AG04449 (cell line): ENCODE measurements at regions not wholly inside any gene's neighbourhood (a gene's known extent, or its start where the extent isn't known, plus 50 kb on each side); places are given as distances from the start of the nearest gene placed in this dataset.

Experiments used
- CTCF ChIA-PET: fragments of 350-600 bp; formaldehyde crosslinking; extraction: SDS; loops from one replicate; lab custom pipeline; 2021; ENCODE audit warnings: antibody characterized with exemption; lab: Yijun Ruan, JAX
- POLR2A ChIA-PET: fragments of 400-600, 350-600 bp; formaldehyde crosslinking; extraction: SDS; loops from one replicate; lab custom pipeline; 2020; ENCODE audit warnings: antibody characterized with exemption, inconsistent platforms; lab: Yijun Ruan, JAX
- DNase-seq: peaks from one replicate; pipeline ENCODE4 v3.0.0-alpha.2; 2010; ENCODE audit warnings: low read depth, low spot score
- H3K4me3 ChIP-seq: 2 replicates; pipeline ENCODE4 v1.5.1; 2011; ENCODE audit warnings: low read depth, mild to moderate bottlenecking, control low read depth, low read length
- TF ChIP-seq, protein P1 (sequence below): IDR thresholded peaks from one replicate; pipeline ENCODE4 v1.5.1; 2011; ENCODE audit warnings: mild to moderate bottlenecking, moderate library complexity, low read length, control low read depth, inconsistent platforms; ENCODE audit not compliant: insufficient read depth; ENCODE audit errors: missing control alignments

GRCh38 chr4:108556166-108556565 is 64.2 kb upstream of the RPL34 start:
- DNase-seq, result no peak
- CTCF ChIA-PET, result no interaction called here
- TF ChIP-seq, protein P1, sequence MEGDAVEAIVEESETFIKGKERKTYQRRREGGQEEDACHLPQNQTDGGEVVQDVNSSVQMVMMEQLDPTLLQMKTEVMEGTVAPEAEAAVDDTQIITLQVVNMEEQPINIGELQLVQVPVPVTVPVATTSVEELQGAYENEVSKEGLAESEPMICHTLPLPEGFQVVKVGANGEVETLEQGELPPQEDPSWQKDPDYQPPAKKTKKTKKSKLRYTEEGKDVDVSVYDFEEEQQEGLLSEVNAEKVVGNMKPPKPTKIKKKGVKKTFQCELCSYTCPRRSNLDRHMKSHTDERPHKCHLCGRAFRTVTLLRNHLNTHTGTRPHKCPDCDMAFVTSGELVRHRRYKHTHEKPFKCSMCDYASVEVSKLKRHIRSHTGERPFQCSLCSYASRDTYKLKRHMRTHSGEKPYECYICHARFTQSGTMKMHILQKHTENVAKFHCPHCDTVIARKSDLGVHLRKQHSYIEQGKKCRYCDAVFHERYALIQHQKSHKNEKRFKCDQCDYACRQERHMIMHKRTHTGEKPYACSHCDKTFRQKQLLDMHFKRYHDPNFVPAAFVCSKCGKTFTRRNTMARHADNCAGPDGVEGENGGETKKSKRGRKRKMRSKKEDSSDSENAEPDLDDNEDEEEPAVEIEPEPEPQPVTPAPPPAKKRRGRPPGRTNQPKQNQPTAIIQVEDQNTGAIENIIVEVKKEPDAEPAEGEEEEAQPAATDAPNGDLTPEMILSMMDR, result no peak
- no peak overlapping the region for H3K4me3 ChIP-seq
- POLR2A ChIA-PET, result no interaction called here

- no peak overlapping the region for H3K4me3 ChIP-seq
- TF ChIP-seq, protein P1, result no peak
- POLR2A ChIA-PET, result no interaction called here
- no peak for DNase-seq
- CTCF ChIA-PET, result interaction anchor here (0.8 kb wide), 1 partner anchor 18 kb away, joined by 3 read pairs; no protein-coding TSS in a partner anchor
Measured at GRCh38 chr4:108555701-108556100, 64.7 kb upstream of the RPL34 start.

DNA sequence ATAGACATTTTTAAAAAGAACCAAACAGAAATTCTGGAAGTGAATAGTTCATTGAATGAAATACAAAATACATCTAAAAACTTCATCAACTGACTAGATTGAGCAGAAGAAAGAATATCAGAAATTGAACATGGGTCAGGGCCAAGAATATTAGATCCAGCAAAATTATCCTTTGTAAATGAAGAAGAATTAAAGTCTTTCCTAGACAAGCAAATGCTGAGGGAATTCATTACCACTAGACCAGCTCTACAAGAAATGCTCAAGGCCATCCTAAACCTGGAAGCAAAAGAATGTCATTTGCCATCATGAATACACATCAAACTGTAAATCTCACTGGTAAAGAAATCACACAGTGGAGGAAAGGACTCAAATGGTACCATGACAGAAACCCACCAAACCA is 72.7 kb upstream of the RPL34 start:
- POLR2A ChIA-PET, result no interaction called here

GRCh38 chr4:108546728-108547127 is 73.6 kb upstream of the RPL34 start:
- H3K4me3 ChIP-seq, result no peak overlapping the region
- no peak for DNase-seq
- ChIA-PET POLR2A (no interaction called here), CTCF (no interaction called here)
- TF ChIP-seq, protein P1, result no peak

More for the DNA sequence above, 72.7 kb upstream of the RPL34 start:
- no peak overlapping the region for H3K4me3 ChIP-seq
- TF ChIP-seq, protein P1, result no peak
- CTCF ChIA-PET, result no interaction called here
- DNase-seq, result no peak

- POLR2A ChIA-PET, result interaction anchor here (0.7 kb wide), 1 partner anchor 20 kb away, joined by 5 read pairs; no protein-coding TSS in a partner anchor
Measured at GRCh38 chr4:108544481-108544880, 75.9 kb upstream of the RPL34 start.

GRCh38 chr4:108543359-108543968 is 76.9 kb upstream of the RPL34 start:
- TF ChIP-seq, protein P1, result no peak
- POLR2A ChIA-PET, result no interaction called here

More at GRCh38 chr4:108544481-108544880, 75.9 kb upstream of the RPL34 start:
- DNase-seq, result no peak
- CTCF ChIA-PET, result interaction anchor here (1.1 kb wide), 1 partner anchor 26 kb away, joined by 4 read pairs; no protein-coding TSS in a partner anchor
- no peak overlapping the region for H3K4me3 ChIP-seq
- TF ChIP-seq, protein P1, result no peak

More at GRCh38 chr4:108543359-108543968, 76.9 kb upstream of the RPL34 start:
- DNase-seq, result no peak
- CTCF ChIA-PET, result interaction anchor here (0.7 kb wide), 1 partner anchor 11 kb away, joined by 3 read pairs; no protein-coding TSS in a partner anchor
- H3K4me3 ChIP-seq, result no peak overlapping the region
